Stimulated activated CD8-positive, alpha-beta memory T cell treated with anti-CD3 and anti-CD28 coated beads, Interleukin-7, amount 100 ng/mL, for 48 hours (primary cell): ENCODE measurements at regions not wholly inside any gene's neighbourhood (a gene's known extent, or its start where the extent isn't known, plus 50 kb on each side); places are given as distances from the start of the nearest gene placed in this dataset.

Source experiments
- DNase-seq, 2 donors: peaks; one replicate each; pipeline ENCODE4 v3.0.0-alpha.2; 2020; ENCODE audit warnings: low read depth in 1 of 2; ENCODE audit errors: extremely low read depth in 1 of 2

- no peak for DNase-seq
These were observed 143.1 kb downstream of the IRX2 start for GRCh38 chr5:2608391-2608790.

- no peak for DNase-seq
These were observed 143.9 kb downstream of the IRX2 start for GRCh38 chr5:2607598-2607997.

GRCh38 chr5:2603272-2603575 lies 148.3 kb downstream of the IRX2 start:
- DNase-seq = no peak

- DNase-seq = no peak
These were observed 148.8 kb downstream of the IRX2 start for GRCh38 chr5:2602451-2603271.

GRCh38 chr5:2598503-2598902 lies 153.0 kb downstream of the IRX2 start:
- no peak for DNase-seq

GRCh38 chr5:2594701-2595100 lies 156.8 kb downstream of the IRX2 start:
- DNase-seq = no peak

GRCh38 chr5:2592766-2593165 lies 158.7 kb downstream of the IRX2 start:
- DNase-seq = no peak

GRCh38 chr5:2591777-2592453 lies 159.6 kb downstream of the IRX2 start:
- no peak for DNase-seq

- DNase-seq = no peak
These were observed 162.5 kb downstream of the IRX2 start for GRCh38 chr5:2588850-2589501.

GRCh38 chr5:2587189-2588031 lies 164.1 kb downstream of the IRX2 start:
- no peak for DNase-seq

- DNase-seq = no peak
These were observed 165.3 kb downstream of the IRX2 start for GRCh38 chr5:2586016-2586715.

- no peak for DNase-seq
These were observed 166.8 kb downstream of the IRX2 start for GRCh38 chr5:2584579-2585269.

GRCh38 chr5:2582507-2582906 lies 169.0 kb downstream of the IRX2 start:
- no peak for DNase-seq

- DNase-seq = no peak
These were observed 169.4 kb downstream of the IRX2 start for GRCh38 chr5:2582106-2582505.

GRCh38 chr5:2581418-2581817 lies 170.1 kb downstream of the IRX2 start:
- no peak for DNase-seq

GRCh38 chr5:2579126-2579525 lies 172.4 kb downstream of the IRX2 start:
- no peak for DNase-seq

GRCh38 chr5:2577312-2578036 lies 174.0 kb downstream of the IRX2 start:
- DNase-seq = no peak

- no peak for DNase-seq
These were observed 174.7 kb downstream of the IRX2 start for GRCh38 chr5:2576823-2577222.

- no peak for DNase-seq
These were observed 175.6 kb downstream of the IRX2 start for GRCh38 chr5:2575871-2576270.
